HCT116 (cell line): ENCODE measurements at regions not wholly inside any gene's neighbourhood (a gene's known extent, or its start where the extent isn't known, plus 50 kb on each side); places are given as distances from the start of the nearest gene placed in this dataset.

Experiments used
- ATAC-seq: fragments of 200-7000 bp; cut with Tn5 transposase; 2 replicates; pipeline ENCODE4 v1.9.1; 2020; ENCODE audit warnings: mild to moderate bottlenecking, moderate library complexity
- BruUV-seq: library from RNA; stranded (reverse); fragments of 400-500 nt; replicated peaks from 2 replicates; lab custom pipeline; 2021; lab: Mats Ljungman, UMichigan
- CTCF ChIA-PET: fragments of 300-600 bp; sonication (Branson Sonifier 250); formaldehyde crosslinking; loops from one replicate; lab custom pipeline; 2021; ENCODE audit warnings: antibody characterized with exemption; lab: Charles Lee
- POLR2A ChIA-PET: fragments of 300-600, 350-600 bp; sonication (Branson Sonifier 250); formaldehyde crosslinking; loops from one replicate; lab custom pipeline; 2021; ENCODE audit warnings: antibody characterized with exemption; lab: Charles Lee
- RAD21 ChIA-PET, 2 experiments: fragments of 300-600 bp; sonication (Branson Sonifier 250); formaldehyde crosslinking; loops; one replicate each; lab custom pipeline; 2023; ENCODE audit warnings: low total read pairs in 2 of 2; ENCODE audit not compliant: uncharacterized antibody in 2 of 2, unreplicated experiment in 2 of 2, low non-redundant PET in 1 of 2; lab: Charles Lee
- DNase-seq: peaks from one replicate; pipeline ENCODE4 v3.0.0-alpha.2; 2010; ENCODE audit warnings: low read depth, low spot score
- H2AFZ ChIP-seq: fragments of 200-600 bp; shearing (Covaris generic), sonication (generic); 2 replicates; pipeline ENCODE4 v1.6.1; 2017; ENCODE audit warnings: low read depth, mixed run types, mixed read lengths, antibody characterized with exemption, low read length; ENCODE audit not compliant: poor library complexity, severe bottlenecking
- H3K27ac ChIP-seq: 2 replicates; pipeline ENCODE4 v1.5.1; 2012; ENCODE audit warnings: low read depth, low read length
- H3K27me3 ChIP-seq: fragments of 200-600 bp; sonication (generic); 2 replicates; pipeline ENCODE4 v1.6.1; 2016; ENCODE audit warnings: mixed run types, low read length, mixed read lengths; ENCODE audit not compliant: insufficient read depth
- H3K36me3 ChIP-seq, 2 experiments: fragments of 200-500 bp in 1 of 2; fragments of 200-600 bp in 1 of 2; sonication (Bioruptor generic) in 1 of 2; sonication (generic) in 1 of 2; 2 replicates each; pipeline versions ENCODE4 v1.5.1 to v1.6.1; 2014 to 2016; ENCODE audit warnings: low read length in 2 of 2, inconsistent platforms in 1 of 2, mixed read lengths in 1 of 2, mixed run types in 1 of 2; ENCODE audit not compliant: insufficient read depth in 2 of 2, control insufficient read depth in 1 of 2
- H3K4me1 ChIP-seq, 2 experiments: fragments of 200-600 bp in 1 of 2; sonication (generic) in 1 of 2; 2 replicates each; pipeline versions ENCODE4 v1.5.1 to v1.6.1; 2012 to 2017; ENCODE audit warnings: low read length in 2 of 2, inconsistent platforms in 1 of 2, mild to moderate bottlenecking in 1 of 2, mixed read lengths in 1 of 2, mixed run types in 1 of 2, moderate library complexity in 1 of 2; ENCODE audit not compliant: insufficient read depth in 2 of 2, control insufficient read depth in 1 of 2
- H3K4me2 ChIP-seq: fragments of 200-600 bp; sonication (generic); 2 replicates; pipeline ENCODE4 v1.6.1; 2017; ENCODE audit warnings: mixed run types, low read length, mixed read lengths
- H3K4me3 ChIP-seq, 2 experiments: fragments of 200-600 bp in 1 of 2; sonication (generic) in 1 of 2; replicated peaks in 1 of 2; 2 replicates each; pipeline ENCODE4 v1.5.1; 2011 to 2016; ENCODE audit warnings: low read length in 2 of 2, control low read depth in 1 of 2, low read depth in 1 of 2, mild to moderate bottlenecking in 1 of 2, mixed read lengths in 1 of 2, mixed run types in 1 of 2
- H3K79me2 ChIP-seq: fragments of 200-600 bp; sonication (generic); 2 replicates; pipeline ENCODE4 v1.6.1; 2017; ENCODE audit warnings: mild to moderate bottlenecking, mixed run types, low read length, moderate library complexity, mixed read lengths; ENCODE audit not compliant: insufficient read depth
- H3K9ac ChIP-seq: fragments of 200-600 bp; sonication (generic); 2 replicates; pipeline ENCODE4 v1.6.1; 2016; ENCODE audit warnings: low read length, mixed read lengths
- H3K9me2 ChIP-seq: fragments of 200-600 bp; sonication (generic), shearing (Covaris generic); 2 replicates; pipeline ENCODE4 v1.6.1; 2017; ENCODE audit warnings: mixed run types, mild to moderate bottlenecking, moderate library complexity; ENCODE audit not compliant: insufficient read depth
- H3K9me3 ChIP-seq, 2 experiments: fragments of 200-500 bp in 1 of 2; fragments of 200-600 bp in 1 of 2; sonication (Bioruptor generic) in 1 of 2; sonication (generic) in 1 of 2; 2 replicates each; pipeline ENCODE4 v1.6.1; 2014 to 2017; ENCODE audit warnings: low read length in 2 of 2, mixed read lengths in 2 of 2, inconsistent platforms in 1 of 2, low read depth in 1 of 2, mild to moderate bottlenecking in 1 of 2, mixed run types in 1 of 2, moderate library complexity in 1 of 2; ENCODE audit not compliant: control insufficient read depth in 1 of 2, insufficient read depth in 1 of 2
- H4K20me1 ChIP-seq: fragments of 200-600 bp; sonication (generic), shearing (Covaris generic); 2 replicates; pipeline ENCODE4 v1.6.1; 2017; ENCODE audit warnings: mixed run types, mild to moderate bottlenecking, moderate library complexity; ENCODE audit not compliant: insufficient read depth
- CBX3 ChIP-seq: IDR thresholded peaks from 2 replicates; pipeline ENCODE4 v1.6.1; 2012; ENCODE audit warnings: low read depth
- EZH2phosphoT487 ChIP-seq: fragments of 200-600 bp; IDR thresholded peaks from 2 replicates; pipeline ENCODE4 v1.6.1; 2018; ENCODE audit warnings: antibody characterized with exemption, borderline replicate concordance
- FOSL1 ChIP-seq: IDR thresholded peaks from 2 replicates; pipeline ENCODE4 v1.6.1; 2012; ENCODE audit warnings: low read depth
- POLR2A ChIP-seq: IDR thresholded peaks from 2 replicates; pipeline ENCODE4 v1.7.0; 2011; ENCODE audit warnings: borderline replicate concordance; ENCODE audit not compliant: insufficient read depth, insufficient read length; ENCODE audit errors: extremely low read depth
- SP1 ChIP-seq: IDR thresholded peaks from 2 replicates; pipeline ENCODE4 v1.6.1; 2012; ENCODE audit warnings: low read depth
- TCF7L2 ChIP-seq: IDR thresholded peaks from 2 replicates; pipeline ENCODE4 v1.7.0; 2011; ENCODE audit warnings: borderline replicate concordance, inconsistent platforms; ENCODE audit not compliant: insufficient read depth, insufficient read length; ENCODE audit errors: extremely low read depth
- intact Hi-C: fragments of 100-400 bp; cut with micrococcal nuclease; formaldehyde crosslinking; loops from 2 replicates; pipeline ENCODE4 v1.10.0; 2022
- TF ChIP-seq, protein P1 (sequence below): IDR thresholded peaks from 2 replicates; pipeline ENCODE4 v1.6.1; 2012
- TF ChIP-seq, protein P2 (sequence below): IDR thresholded peaks from 2 replicates; pipeline ENCODE4 v1.6.1; 2011; ENCODE audit warnings: mild to moderate bottlenecking, low read length, moderate library complexity; ENCODE audit not compliant: insufficient replicate concordance; ENCODE audit errors: extremely low read depth
- TF ChIP-seq, protein P3 (sequence below): IDR thresholded peaks from 2 replicates; pipeline ENCODE4 v1.6.1; 2012

DNA sequence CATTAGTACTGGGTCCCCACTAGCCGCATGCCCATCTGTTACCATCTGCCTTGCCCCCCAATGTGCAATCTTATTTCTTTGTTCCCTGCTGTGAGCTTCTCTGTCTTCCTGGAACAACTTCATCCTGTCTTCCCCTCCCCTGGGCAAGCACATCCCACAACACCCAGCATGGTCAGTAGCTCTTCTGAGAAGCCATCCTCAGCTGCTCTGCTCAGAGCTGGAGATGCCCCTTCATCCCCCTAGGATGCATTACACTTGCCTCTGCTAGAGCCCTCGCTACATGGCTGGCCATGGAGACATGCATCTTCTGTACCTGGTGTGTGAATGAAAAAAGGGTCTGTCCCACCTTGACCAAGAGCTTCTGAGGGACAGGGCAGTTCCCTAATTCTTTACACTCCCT is 141.2 kb downstream of the CDC5L start:
- no peak overlapping the region for H3K4me3 ChIP-seq
- no peaks in the 10 kb centered on the region for H3K9me2 ChIP-seq
- POLR2A ChIA-PET = no interaction called here
- no peak overlapping the region for H3K9ac ChIP-seq
- CTCF ChIA-PET = no interaction called here
- ATAC-seq (no peak), DNase-seq (no peak)
- H2AFZ ChIP-seq = no peak overlapping the region
- no peaks in the 10 kb centered on the region for H3K27me3 ChIP-seq
- no peaks in the 10 kb centered on the region for H3K36me3 ChIP-seq
- H4K20me1 ChIP-seq = no peaks in the 10 kb centered on the region
- intact Hi-C loops = no loop called here
- no TSS peak for BruUV-seq
- H3K9me3 ChIP-seq = 0 out of 4 replicates have a peak, but pooled peaks cover 0 to 3% of the 10 kb centered on the region in 2 experiments
- no peaks in the 10 kb centered on the region for H3K4me1 ChIP-seq
- no peak overlapping the region for H3K4me2 ChIP-seq
- no peaks in the 10 kb centered on the region for H3K79me2 ChIP-seq
- RAD21 ChIA-PET = no interaction called here
- H3K27ac ChIP-seq = no peak overlapping the region
- TF ChIP-seq CBX3 (no peak), SP1 (no peak), EZH2phosphoT487 (no peak), FOSL1 (no peak), POLR2A (no peak), TCF7L2 (no peak)
- TF ChIP-seq, protein P1, sequence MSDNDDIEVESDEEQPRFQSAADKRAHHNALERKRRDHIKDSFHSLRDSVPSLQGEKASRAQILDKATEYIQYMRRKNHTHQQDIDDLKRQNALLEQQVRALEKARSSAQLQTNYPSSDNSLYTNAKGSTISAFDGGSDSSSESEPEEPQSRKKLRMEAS = no peak
- TF ChIP-seq, protein P2, sequence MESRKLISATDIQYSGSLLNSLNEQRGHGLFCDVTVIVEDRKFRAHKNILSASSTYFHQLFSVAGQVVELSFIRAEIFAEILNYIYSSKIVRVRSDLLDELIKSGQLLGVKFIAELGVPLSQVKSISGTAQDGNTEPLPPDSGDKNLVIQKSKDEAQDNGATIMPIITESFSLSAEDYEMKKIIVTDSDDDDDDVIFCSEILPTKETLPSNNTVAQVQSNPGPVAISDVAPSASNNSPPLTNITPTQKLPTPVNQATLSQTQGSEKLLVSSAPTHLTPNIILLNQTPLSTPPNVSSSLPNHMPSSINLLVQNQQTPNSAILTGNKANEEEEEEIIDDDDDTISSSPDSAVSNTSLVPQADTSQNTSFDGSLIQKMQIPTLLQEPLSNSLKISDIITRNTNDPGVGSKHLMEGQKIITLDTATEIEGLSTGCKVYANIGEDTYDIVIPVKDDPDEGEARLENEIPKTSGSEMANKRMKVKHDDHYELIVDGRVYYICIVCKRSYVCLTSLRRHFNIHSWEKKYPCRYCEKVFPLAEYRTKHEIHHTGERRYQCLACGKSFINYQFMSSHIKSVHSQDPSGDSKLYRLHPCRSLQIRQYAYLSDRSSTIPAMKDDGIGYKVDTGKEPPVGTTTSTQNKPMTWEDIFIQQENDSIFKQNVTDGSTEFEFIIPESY = no peak
- TF ChIP-seq, protein P3, sequence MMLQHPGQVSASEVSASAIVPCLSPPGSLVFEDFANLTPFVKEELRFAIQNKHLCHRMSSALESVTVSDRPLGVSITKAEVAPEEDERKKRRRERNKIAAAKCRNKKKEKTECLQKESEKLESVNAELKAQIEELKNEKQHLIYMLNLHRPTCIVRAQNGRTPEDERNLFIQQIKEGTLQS = no peak
